ENCODE measurements at regions not wholly inside any gene's neighbourhood (a gene's known extent, or its start where the extent isn't known, plus 50 kb on each side); places are given as distances from the start of the nearest gene placed in this dataset.

DNA sequence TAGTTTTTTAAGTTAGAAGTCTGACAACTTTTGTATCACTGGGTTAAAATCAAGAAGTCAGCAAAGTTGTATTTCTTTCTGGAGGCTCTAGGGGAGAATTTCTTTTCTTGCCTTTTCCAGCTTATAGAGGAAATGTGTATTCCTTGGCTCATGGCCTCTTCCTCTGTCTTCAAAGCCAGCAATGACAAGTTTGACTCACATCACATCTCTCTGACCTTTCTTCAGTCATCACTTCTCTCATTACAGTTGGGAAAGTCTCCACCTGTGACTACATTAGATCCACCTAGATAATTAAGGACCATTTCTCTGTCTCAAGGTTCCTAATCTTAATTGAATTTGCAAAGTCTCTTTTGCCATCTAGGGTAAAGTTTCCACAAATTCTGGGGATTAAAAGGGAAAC lies 339.9 kb downstream of the TENT4A start:
- no peak overlapping the region for H3K9ac ChIP-seq (ENCODE audit: low read length)
- H3K36me3 ChIP-seq (ENCODE audit: insufficient read depth, low read length) = no peaks in the 10 kb centered on the region
- H4K20me1 ChIP-seq (ENCODE audit: insufficient read depth, low read length) = no peaks in the 10 kb centered on the region
- no peaks in the 10 kb centered on the region for H3K27me3 ChIP-seq (ENCODE audit: insufficient read depth, low read length)
- no peak overlapping the region for H2AFZ ChIP-seq (ENCODE audit: low read length)
- H3K4me3 ChIP-seq (ENCODE audit: low read depth, low read length, poor library complexity, severe bottlenecking) = no peak overlapping the region
- no peaks in the 10 kb centered on the region for H3K79me2 ChIP-seq (ENCODE audit: insufficient read depth, low read length)
- no peak overlapping the region for H3K4me2 ChIP-seq (ENCODE audit: low read length)
- H3K9me3 ChIP-seq (ENCODE audit: low read length) = no peaks in the 10 kb centered on the region
- H3K4me1 ChIP-seq (ENCODE audit: insufficient read depth, low read length, severe bottlenecking) = no peaks in the 10 kb centered on the region
- no peaks in the 10 kb centered on the region for H3F3A ChIP-seq (ENCODE audit: insufficient read depth, low read length)
- H3K9me2 ChIP-seq (ENCODE audit: low read depth, low read length) = no peaks in the 10 kb centered on the region
- TF ChIP-seq EZH2 (IDR thresholded peaks at IDR 0.05; ENCODE audit: borderline replicate concordance, low read length) = no peak
- TF ChIP-seq, protein P1, sequence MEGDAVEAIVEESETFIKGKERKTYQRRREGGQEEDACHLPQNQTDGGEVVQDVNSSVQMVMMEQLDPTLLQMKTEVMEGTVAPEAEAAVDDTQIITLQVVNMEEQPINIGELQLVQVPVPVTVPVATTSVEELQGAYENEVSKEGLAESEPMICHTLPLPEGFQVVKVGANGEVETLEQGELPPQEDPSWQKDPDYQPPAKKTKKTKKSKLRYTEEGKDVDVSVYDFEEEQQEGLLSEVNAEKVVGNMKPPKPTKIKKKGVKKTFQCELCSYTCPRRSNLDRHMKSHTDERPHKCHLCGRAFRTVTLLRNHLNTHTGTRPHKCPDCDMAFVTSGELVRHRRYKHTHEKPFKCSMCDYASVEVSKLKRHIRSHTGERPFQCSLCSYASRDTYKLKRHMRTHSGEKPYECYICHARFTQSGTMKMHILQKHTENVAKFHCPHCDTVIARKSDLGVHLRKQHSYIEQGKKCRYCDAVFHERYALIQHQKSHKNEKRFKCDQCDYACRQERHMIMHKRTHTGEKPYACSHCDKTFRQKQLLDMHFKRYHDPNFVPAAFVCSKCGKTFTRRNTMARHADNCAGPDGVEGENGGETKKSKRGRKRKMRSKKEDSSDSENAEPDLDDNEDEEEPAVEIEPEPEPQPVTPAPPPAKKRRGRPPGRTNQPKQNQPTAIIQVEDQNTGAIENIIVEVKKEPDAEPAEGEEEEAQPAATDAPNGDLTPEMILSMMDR (IDR thresholded peaks at IDR 0.05; ENCODE audit: low read length) = no peak
- H3K27ac ChIP-seq (ENCODE audit: low read depth, low read length, poor library complexity, severe bottlenecking) = no peak overlapping the region

DNA sequence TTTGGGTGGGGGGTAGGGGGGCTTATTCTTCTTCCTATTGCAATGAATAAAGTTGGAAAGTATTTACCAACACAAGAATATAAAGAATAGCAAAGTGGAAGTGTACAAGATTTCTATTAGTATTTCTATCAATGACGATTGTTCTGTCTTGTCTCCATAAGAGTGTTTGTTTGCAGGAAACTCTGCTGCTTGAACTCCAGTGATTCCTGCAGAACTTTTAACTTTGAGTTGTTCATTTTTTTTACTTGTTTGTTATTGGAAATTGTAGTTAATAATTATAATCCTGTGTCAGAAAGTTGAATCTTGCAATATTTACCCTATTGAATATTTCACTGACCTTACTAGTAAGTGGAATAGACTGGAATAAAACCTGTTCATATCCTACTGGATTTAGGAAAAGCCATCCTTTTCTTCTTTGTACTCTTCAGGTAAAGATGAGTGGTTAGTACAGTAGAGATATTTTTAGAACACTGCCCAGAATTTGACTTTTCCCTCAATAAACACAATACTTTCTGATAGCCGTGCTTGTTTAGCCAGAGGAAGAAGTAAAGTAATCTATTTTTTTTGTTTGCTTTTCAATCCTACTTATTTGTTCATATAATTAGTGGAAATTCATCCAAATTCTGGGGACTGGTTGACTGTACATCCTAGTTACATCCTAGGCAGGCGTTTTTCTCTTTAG lies 340.4 kb downstream of the TENT4A start:
- Histone ChIP-seq H3K36me3 (ENCODE audit: insufficient read depth, low read length) (no peaks in the 10 kb centered on the region), H3F3A (ENCODE audit: insufficient read depth, low read length) (no peaks in the 10 kb centered on the region), H3K9me2 (ENCODE audit: low read depth, low read length) (no peaks in the 10 kb centered on the region), H3K4me2 (ENCODE audit: low read length) (no peak overlapping the region), H4K20me1 (ENCODE audit: insufficient read depth, low read length) (no peaks in the 10 kb centered on the region), H3K27me3 (ENCODE audit: insufficient read depth, low read length) (no peaks in the 10 kb centered on the region), H3K27ac (ENCODE audit: low read depth, low read length, poor library complexity, severe bottlenecking) (no peak overlapping the region), H3K4me3 (ENCODE audit: low read depth, low read length, poor library complexity, severe bottlenecking) (no peak overlapping the region), H3K4me1 (ENCODE audit: insufficient read depth, low read length, severe bottlenecking) (no peaks in the 10 kb centered on the region), H3K79me2 (ENCODE audit: insufficient read depth, low read length) (no peaks in the 10 kb centered on the region), H2AFZ (ENCODE audit: low read length) (no peak overlapping the region), H3K9me3 (ENCODE audit: low read length) (no peaks in the 10 kb centered on the region), H3K9ac (ENCODE audit: low read length) (no peak overlapping the region)
- TF ChIP-seq, protein P1 (IDR thresholded peaks at IDR 0.05; ENCODE audit: low read length) = no peak
- TF ChIP-seq EZH2 (IDR thresholded peaks at IDR 0.05; ENCODE audit: borderline replicate concordance, low read length) = no peak

DNA sequence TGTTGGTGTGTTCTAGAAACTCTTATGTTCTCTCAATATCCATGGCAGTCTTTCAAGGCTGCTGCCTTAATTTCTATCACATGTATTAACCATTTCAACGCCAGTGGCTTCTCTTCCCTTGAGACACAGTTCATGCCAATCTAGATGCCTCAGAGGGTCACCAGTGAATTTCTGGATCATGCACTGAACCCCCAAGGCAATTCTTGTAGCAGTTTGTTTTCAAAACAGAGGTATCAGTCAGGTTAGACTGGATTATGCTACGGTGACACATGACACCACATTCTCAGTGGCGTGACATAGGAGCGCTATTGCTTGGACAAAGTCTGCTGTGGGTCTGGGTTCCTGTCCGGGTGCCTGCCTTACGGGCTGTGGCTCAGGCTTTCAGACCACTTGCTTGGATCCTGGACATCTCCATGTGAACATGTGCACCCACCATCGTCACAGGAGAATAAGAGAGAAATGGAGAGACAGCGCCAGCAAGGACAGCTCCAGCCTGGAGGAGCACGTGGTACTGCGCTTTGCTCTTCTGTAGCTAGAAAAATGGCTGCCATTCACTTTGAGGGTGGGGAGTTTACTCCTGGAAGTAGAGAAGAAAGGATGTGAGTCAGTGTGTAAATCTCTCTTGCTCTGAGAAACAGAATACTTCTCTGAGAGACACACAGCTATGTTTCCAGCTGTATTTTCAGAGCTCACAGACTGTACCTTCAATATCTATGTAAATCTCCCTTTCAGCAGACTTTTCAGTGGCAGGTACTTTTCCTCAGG lies 329.3 kb upstream of the ADCY2 start:
- Histone ChIP-seq H3K9me2 (ENCODE audit: low read depth, low read length) (no peaks in the 10 kb centered on the region), H3K9ac (ENCODE audit: low read length) (no peak overlapping the region), H3K27me3 (ENCODE audit: insufficient read depth, low read length) (no peaks in the 10 kb centered on the region), H3F3A (ENCODE audit: insufficient read depth, low read length) (no peaks in the 10 kb centered on the region), H2AFZ (ENCODE audit: low read length) (no peak overlapping the region), H4K20me1 (ENCODE audit: insufficient read depth, low read length) (no peaks in the 10 kb centered on the region), H3K79me2 (ENCODE audit: insufficient read depth, low read length) (no peaks in the 10 kb centered on the region), H3K27ac (ENCODE audit: low read depth, low read length, poor library complexity, severe bottlenecking) (no peak overlapping the region), H3K4me3 (ENCODE audit: low read depth, low read length, poor library complexity, severe bottlenecking) (no peak overlapping the region), H3K9me3 (ENCODE audit: low read length) (no peaks in the 10 kb centered on the region), H3K4me1 (ENCODE audit: insufficient read depth, low read length, severe bottlenecking) (no peaks in the 10 kb centered on the region), H3K4me2 (ENCODE audit: low read length) (no peak overlapping the region), H3K36me3 (ENCODE audit: insufficient read depth, low read length) (no peaks in the 10 kb centered on the region)
- TF ChIP-seq, protein P1 (IDR thresholded peaks at IDR 0.05; ENCODE audit: low read length) = no peak
- TF ChIP-seq EZH2 (IDR thresholded peaks at IDR 0.05; ENCODE audit: borderline replicate concordance, low read length) = no peak
